GM23248 (cell line): ENCODE measurements at regions not wholly inside any gene's neighbourhood (a gene's known extent, or its start where the extent isn't known, plus 50 kb on each side); places are given as distances from the start of the nearest gene placed in this dataset.

Experiments
- DNase-seq: peaks from one replicate; pipeline ENCODE4 v3.0.0-alpha.2; 2015
- H2AFZ ChIP-seq: fragments of 200-600 bp; sonication (generic); 2 replicates; pipeline ENCODE4 v1.6.1; 2016; ENCODE audit warnings: antibody characterized with exemption
- H3F3A ChIP-seq: fragments of 200-600 bp; sonication (generic); 2 replicates; pipeline ENCODE4 v1.6.1; 2016; ENCODE audit warnings: mild to moderate bottlenecking, antibody characterized with exemption, mixed run types; ENCODE audit not compliant: insufficient read depth
- H3K27ac ChIP-seq: fragments of 200-600 bp; sonication (generic); 2 replicates; pipeline ENCODE4 v1.5.1; 2016; ENCODE audit warnings: mild to moderate bottlenecking
- H3K27me3 ChIP-seq: fragments of 200-600 bp; sonication (generic); replicated peaks from 2 replicates; pipeline ENCODE4 v1.6.1; 2016; ENCODE audit warnings: mild to moderate bottlenecking; ENCODE audit not compliant: insufficient read depth
- H3K36me3 ChIP-seq: fragments of 200-600 bp; sonication (generic); 2 replicates; pipeline ENCODE4 v1.6.1; 2016; ENCODE audit warnings: low read depth, mild to moderate bottlenecking
- H3K4me1 ChIP-seq: fragments of 200-600 bp; sonication (generic); 2 replicates; pipeline ENCODE4 v1.6.1; 2016; ENCODE audit warnings: mild to moderate bottlenecking; ENCODE audit not compliant: insufficient read depth
- H3K4me2 ChIP-seq: fragments of 200-600 bp; sonication (generic); one replicate; pipeline ENCODE4 v1.6.1; 2016; ENCODE audit warnings: mild to moderate bottlenecking; ENCODE audit not compliant: unreplicated experiment
- H3K4me3 ChIP-seq: fragments of 200-600 bp; sonication (generic); 2 replicates; pipeline ENCODE4 v1.5.1; 2016; ENCODE audit warnings: mild to moderate bottlenecking
- H3K79me2 ChIP-seq: fragments of 200-600 bp; sonication (generic); 2 replicates; pipeline ENCODE4 v1.6.1; 2016; ENCODE audit warnings: mild to moderate bottlenecking; ENCODE audit not compliant: insufficient read depth
- H3K9ac ChIP-seq: fragments of 200-600 bp; sonication (generic); 2 replicates; pipeline ENCODE4 v1.6.1; 2016; ENCODE audit warnings: mild to moderate bottlenecking
- H3K9me2 ChIP-seq: fragments of 200-600 bp; sonication (generic); 2 replicates; pipeline ENCODE4 v1.6.1; 2016; ENCODE audit warnings: mixed run types, mild to moderate bottlenecking, moderate library complexity; ENCODE audit not compliant: insufficient read depth
- H3K9me3 ChIP-seq: fragments of 200-600 bp; sonication (generic); one replicate; pipeline ENCODE4 v1.6.1; 2017; ENCODE audit warnings: low read depth
- H4K20me1 ChIP-seq: fragments of 200-600 bp; sonication (generic); 2 replicates; pipeline ENCODE4 v1.6.0; 2016; ENCODE audit not compliant: insufficient read depth
- EZH2 ChIP-seq: fragments of 200-600 bp; sonication (generic); IDR thresholded peaks from 2 replicates; pipeline ENCODE4 v1.6.1; 2018; ENCODE audit warnings: antibody characterized with exemption, mild to moderate bottlenecking; ENCODE audit not compliant: insufficient read depth, poor library complexity, severe bottlenecking
- EZH2phosphoT487 ChIP-seq: fragments of 200-600 bp; sonication (generic); IDR thresholded peaks from 2 replicates; pipeline ENCODE4 v1.6.1; 2018; ENCODE audit warnings: antibody characterized with exemption, moderate library complexity, mild to moderate bottlenecking, low read depth; ENCODE audit not compliant: insufficient read depth
- WGBS, 2 experiments: methylation state at CpG; one replicate each; pipeline ENCODE4 v1.1.6; 2015 to 2017; ENCODE audit warnings: low lambda C conversion rate in 2 of 2, low coverage in 1 of 2; ENCODE audit errors: missing lambda C conversion rate in 2 of 2; 5-methylcytosine and 5-hydroxymethylcytosine counted together
- in situ Hi-C: fragments of 300-500 bp; cut with MboI; formaldehyde crosslinking; loops from 2 replicates; pipeline ENCODE4 v1.15.0; 2020

DNA sequence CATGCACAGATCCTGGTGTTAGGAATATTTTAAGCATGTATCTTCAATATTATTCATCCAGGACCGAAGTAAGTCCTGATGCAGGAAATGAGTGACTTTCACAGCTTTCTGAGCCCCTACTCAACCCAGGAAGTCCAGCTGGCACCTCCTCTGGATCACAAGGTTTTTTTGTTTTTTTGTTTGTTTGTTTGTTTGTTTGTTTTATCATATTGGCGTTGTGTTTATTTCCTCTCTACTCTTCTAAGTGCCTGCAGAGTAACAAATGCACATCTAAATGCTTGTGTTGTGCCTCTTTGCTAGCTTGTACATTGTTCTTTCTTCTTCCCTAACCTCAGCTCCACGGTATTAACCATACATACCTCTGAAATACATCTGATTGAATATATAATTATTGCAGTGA is 594.3 kb upstream of the ADGRB3 start:
- in situ Hi-C loops: no loop called here
- no peak overlapping the region for H3K9ac ChIP-seq
- H3K36me3 ChIP-seq: no peaks in the 10 kb centered on the region
- H3K9me3 ChIP-seq: peaks cover 4% of the 10 kb centered on the region
- no peaks in the 10 kb centered on the region for H3K27me3 ChIP-seq
- H3K27ac ChIP-seq: no peak overlapping the region
- no peaks in the 10 kb centered on the region for H3K79me2 ChIP-seq
- no peak for DNase-seq
- H3K4me1 ChIP-seq: no peaks in the 10 kb centered on the region
- H3F3A ChIP-seq: no peaks in the 10 kb centered on the region
- no peak overlapping the region for H3K4me2 ChIP-seq
- H3K4me3 ChIP-seq: no peak overlapping the region
- no peaks in the 10 kb centered on the region for H4K20me1 ChIP-seq
- TF ChIP-seq EZH2 (no peak), EZH2phosphoT487 (no peak)
- WGBS, 2 experiments: 4 to 5% methylated on average over 3 of the region's 3 CpGs
- no peaks in the 10 kb centered on the region for H3K9me2 ChIP-seq
- H2AFZ ChIP-seq: no peak overlapping the region

DNA sequence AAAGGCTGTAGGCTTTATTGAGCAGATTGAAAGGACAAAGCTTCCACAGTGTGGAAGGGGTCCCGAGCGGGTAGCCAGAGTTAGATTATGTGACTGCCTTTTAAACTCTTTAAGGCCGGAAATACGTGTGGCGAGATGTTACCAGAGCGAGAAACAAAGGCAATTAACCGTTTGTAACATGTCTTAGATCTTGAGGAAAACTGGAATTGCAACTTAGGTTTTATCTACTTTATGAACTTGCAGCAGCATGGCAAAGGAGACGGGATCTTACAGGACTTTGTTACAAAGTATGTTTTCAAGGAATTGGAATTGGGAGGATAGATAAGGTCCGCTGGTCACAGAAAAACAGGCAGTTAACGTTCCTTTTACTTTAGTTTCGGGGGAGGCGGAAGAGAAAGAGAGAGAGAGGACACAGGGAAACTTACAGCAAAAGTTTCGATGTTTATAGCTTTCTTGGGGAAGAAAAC is 594.7 kb upstream of the ADGRB3 start:
- no peak overlapping the region for H2AFZ ChIP-seq
- no peaks in the 10 kb centered on the region for H4K20me1 ChIP-seq
- no peaks in the 10 kb centered on the region for H3K27me3 ChIP-seq
- H3K4me2 ChIP-seq: no peak overlapping the region
- H3K4me1 ChIP-seq: no peaks in the 10 kb centered on the region
- peaks cover 4% of the 10 kb centered on the region for H3K9me3 ChIP-seq
- H3K9ac ChIP-seq: no peak overlapping the region
- H3K36me3 ChIP-seq: no peaks in the 10 kb centered on the region
- TF ChIP-seq EZH2phosphoT487 (no peak), EZH2 (no peak)
- H3K9me2 ChIP-seq: no peaks in the 10 kb centered on the region
- DNase-seq: no peak
- 19 to 27% methylated on average over 13 of the region's 13 CpGs for WGBS, 2 experiments
- H3K79me2 ChIP-seq: no peaks in the 10 kb centered on the region
- in situ Hi-C loops: no loop called here
- no peak overlapping the region for H3K27ac ChIP-seq
- H3F3A ChIP-seq: no peaks in the 10 kb centered on the region
- H3K4me3 ChIP-seq: no peak overlapping the region

DNA sequence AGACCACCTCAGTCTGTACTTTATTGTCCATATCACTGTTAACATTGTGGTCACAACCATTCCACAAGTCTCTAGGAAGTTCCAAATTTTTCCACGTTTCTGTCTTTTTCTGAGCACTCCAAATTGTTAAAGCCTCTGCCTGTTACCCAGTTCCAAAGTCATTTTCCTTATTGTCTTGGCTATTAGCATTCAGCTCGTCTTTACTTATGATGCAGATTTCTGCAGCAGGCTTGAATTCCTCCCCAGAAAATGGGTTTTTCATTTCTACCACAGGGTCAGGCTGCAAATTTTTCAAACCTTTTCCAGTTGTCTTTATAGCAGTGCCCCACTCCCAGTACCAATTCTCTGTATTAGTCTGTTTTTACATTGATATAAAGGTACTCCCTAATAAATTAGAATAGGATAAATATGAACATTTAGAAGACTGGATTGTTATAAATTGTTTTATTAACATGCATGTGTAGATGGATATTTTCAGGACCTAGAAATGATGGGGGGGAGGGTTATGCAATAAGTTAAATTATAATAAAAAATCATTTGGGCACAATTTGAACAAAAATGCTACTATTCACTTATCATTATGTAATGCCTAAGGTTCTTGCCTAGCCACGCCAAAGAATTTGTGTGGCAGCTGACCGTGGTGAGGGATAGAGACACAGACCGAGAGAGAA is 595.3 kb upstream of the ADGRB3 start:
- Histone ChIP-seq H4K20me1 (no peaks in the 10 kb centered on the region), H2AFZ (no peak overlapping the region), H3K9me3 (peaks cover 4% of the 10 kb centered on the region), H3K4me2 (no peak overlapping the region), H3K4me1 (no peaks in the 10 kb centered on the region), H3K9ac (no peak overlapping the region), H3K27ac (no peak overlapping the region), H3K27me3 (no peaks in the 10 kb centered on the region), H3K9me2 (no peaks in the 10 kb centered on the region), H3K36me3 (no peaks in the 10 kb centered on the region), H3K79me2 (no peaks in the 10 kb centered on the region), H3F3A (no peaks in the 10 kb centered on the region), H3K4me3 (no peak overlapping the region)
- 17 to 18% methylated on average over 4 to 5 of the region's 5 CpGs for WGBS, 2 experiments
- TF ChIP-seq EZH2phosphoT487 (no peak), EZH2 (no peak)
- no peak for DNase-seq
- in situ Hi-C loops: no loop called here

DNA sequence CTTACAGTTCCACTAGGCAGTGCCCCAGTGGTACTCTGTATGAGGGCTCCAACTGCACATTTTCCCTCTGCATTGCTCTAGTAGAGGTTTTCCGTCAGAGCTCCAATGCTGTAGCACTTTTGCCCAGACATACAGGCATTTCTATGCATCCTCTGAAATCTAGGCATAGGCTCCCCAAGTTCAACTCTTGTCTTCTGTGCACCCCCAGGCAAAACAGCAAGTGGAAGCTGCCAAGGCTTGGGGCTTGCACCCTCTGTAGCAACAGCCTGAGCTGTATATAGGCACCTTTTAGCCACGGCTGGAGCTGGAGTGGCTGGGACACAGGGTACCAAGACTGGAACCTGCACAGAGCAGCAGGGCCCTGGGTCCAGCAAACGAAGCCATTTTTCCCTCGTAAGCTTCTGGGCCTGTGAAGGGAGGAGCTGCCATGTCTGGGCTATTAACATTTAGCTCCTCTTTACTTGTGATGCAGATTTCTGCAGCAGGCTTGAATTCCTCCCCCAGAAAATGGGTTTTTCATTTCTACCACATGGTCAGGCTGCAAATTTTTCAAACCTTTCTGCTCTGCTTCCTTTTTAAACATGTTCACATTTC is 596.2 kb upstream of the ADGRB3 start:
- H3K9me2 ChIP-seq: no peaks in the 10 kb centered on the region
- in situ Hi-C loops: no loop called here
- no peaks in the 10 kb centered on the region for H3F3A ChIP-seq
- no peak overlapping the region for H3K4me3 ChIP-seq
- H3K4me1 ChIP-seq: no peaks in the 10 kb centered on the region
- H3K79me2 ChIP-seq: no peaks in the 10 kb centered on the region
- H3K9ac ChIP-seq: no peak overlapping the region
- TF ChIP-seq EZH2phosphoT487: no peak
- no peak for TF ChIP-seq EZH2
- 16 to 18% methylated on average over 4 of the region's 4 CpGs for WGBS, 2 experiments
- H3K9me3 ChIP-seq: peaks cover 4% of the 10 kb centered on the region
- H2AFZ ChIP-seq: no peak overlapping the region
- no peaks in the 10 kb centered on the region for H3K36me3 ChIP-seq
- no peak overlapping the region for H3K4me2 ChIP-seq
- H3K27me3 ChIP-seq: no peaks in the 10 kb centered on the region
- no peak for DNase-seq
- H4K20me1 ChIP-seq: no peaks in the 10 kb centered on the region
- no peak overlapping the region for H3K27ac ChIP-seq
